PC-9 (cell line): ENCODE measurements at regions not wholly inside any gene's neighbourhood (a gene's known extent, or its start where the extent isn't known, plus 50 kb on each side); places are given as distances from the start of the nearest gene placed in this dataset.

Experiments
- EZH2 ChIP-seq: fragments of 200-600 bp; sonication (generic); IDR thresholded peaks from 2 replicates; pipeline ENCODE4 v1.8.0; 2017; ENCODE audit warnings: antibody characterized with exemption, low read depth
- TF ChIP-seq, protein P1 (sequence below): fragments of 200-600 bp; sonication (generic); conservative IDR thresholded peaks from 2 replicates; pipeline ENCODE4 v1.6.1; 2017; ENCODE audit warnings: mixed run types, antibody characterized with exemption, mild to moderate bottlenecking, moderate library complexity

- TF ChIP-seq, protein P1, sequence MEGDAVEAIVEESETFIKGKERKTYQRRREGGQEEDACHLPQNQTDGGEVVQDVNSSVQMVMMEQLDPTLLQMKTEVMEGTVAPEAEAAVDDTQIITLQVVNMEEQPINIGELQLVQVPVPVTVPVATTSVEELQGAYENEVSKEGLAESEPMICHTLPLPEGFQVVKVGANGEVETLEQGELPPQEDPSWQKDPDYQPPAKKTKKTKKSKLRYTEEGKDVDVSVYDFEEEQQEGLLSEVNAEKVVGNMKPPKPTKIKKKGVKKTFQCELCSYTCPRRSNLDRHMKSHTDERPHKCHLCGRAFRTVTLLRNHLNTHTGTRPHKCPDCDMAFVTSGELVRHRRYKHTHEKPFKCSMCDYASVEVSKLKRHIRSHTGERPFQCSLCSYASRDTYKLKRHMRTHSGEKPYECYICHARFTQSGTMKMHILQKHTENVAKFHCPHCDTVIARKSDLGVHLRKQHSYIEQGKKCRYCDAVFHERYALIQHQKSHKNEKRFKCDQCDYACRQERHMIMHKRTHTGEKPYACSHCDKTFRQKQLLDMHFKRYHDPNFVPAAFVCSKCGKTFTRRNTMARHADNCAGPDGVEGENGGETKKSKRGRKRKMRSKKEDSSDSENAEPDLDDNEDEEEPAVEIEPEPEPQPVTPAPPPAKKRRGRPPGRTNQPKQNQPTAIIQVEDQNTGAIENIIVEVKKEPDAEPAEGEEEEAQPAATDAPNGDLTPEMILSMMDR, result no peak
- TF ChIP-seq EZH2, result no peak
Observed at GRCh38 chr5:7995688-7996294, 126.8 kb downstream of the MTRR start.
